AG09309 (cell line): ENCODE measurements at regions not wholly inside any gene's neighbourhood (a gene's known extent, or its start where the extent isn't known, plus 50 kb on each side); places are given as distances from the start of the nearest gene placed in this dataset.

Source experiments
- DNase-seq: peaks from one replicate; pipeline ENCODE4 v3.0.0-alpha.2; 2010; ENCODE audit warnings: low read depth
- H3K4me3 ChIP-seq: 2 replicates; pipeline ENCODE4 v1.5.1; 2011; ENCODE audit warnings: mild to moderate bottlenecking, low read depth, low read length, moderate library complexity; ENCODE audit not compliant: control insufficient read depth
- CTCF ChIP-seq: IDR thresholded peaks from 2 replicates; pipeline ENCODE4 v1.5.1; 2011; ENCODE audit warnings: mild to moderate bottlenecking, low read depth, low read length, inconsistent platforms; ENCODE audit not compliant: insufficient read depth, control insufficient read depth; ENCODE audit errors: missing control alignments

- H3K4me3 ChIP-seq: no peak overlapping the region
- no peak for DNase-seq
- no peak for TF ChIP-seq CTCF
Measured at GRCh38 chr18:75895135-75895534, 467.6 kb upstream of the SMIM21 start.

GRCh38 chr18:75884728-75885127 is 457.2 kb upstream of the SMIM21 start:
- DNase-seq: no peak
- no peak for TF ChIP-seq CTCF
- H3K4me3 ChIP-seq: no peak overlapping the region

- H3K4me3 ChIP-seq: no peak overlapping the region
- no peak for TF ChIP-seq CTCF
- no peak for DNase-seq
Measured at GRCh38 chr18:75880925-75881504, 453.5 kb upstream of the SMIM21 start.

DNA sequence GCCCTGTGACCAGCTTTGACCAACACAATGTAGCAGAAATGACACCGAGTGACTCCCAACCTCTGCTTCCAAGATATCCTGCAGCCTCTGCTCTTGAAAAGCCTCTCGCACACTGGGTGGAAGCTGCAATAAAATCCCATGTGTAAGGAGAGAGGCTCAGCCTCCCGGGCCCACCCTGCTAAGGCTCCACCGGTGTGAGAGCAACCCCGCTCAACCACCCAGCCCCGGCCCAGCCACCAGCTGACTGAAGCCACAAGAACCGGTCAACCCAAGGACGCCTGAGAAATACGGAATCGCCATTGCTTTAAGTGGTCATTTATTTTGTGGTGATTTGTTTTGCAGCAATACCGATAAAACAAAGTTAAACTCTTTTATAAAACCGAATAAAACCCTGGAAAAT is 452.8 kb upstream of the SMIM21 start:
- DNase-seq: no peak
- no peak overlapping the region for H3K4me3 ChIP-seq
- no peak for TF ChIP-seq CTCF

DNA sequence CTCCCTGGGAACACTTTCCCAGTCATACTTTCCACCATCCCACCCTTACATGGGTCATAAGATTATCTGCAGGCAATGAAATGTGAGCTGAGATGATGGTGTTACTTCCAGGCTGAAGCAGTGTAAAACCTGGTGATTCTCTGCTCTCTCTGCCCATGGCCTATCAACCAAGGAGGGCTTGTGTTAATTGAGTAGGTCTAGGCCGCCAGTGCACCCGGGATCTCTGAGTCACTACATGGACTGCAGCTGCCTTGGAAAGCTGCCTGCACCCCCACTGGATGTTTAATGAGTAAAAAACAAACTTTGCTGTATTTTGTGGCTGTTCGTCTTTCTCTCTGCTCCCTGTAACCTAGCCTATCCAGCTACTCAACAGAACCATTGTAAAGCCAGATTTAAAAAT is 451.7 kb upstream of the SMIM21 start:
- H3K4me3 ChIP-seq: no peak overlapping the region
- no peak for DNase-seq
- no peak for TF ChIP-seq CTCF

DNA sequence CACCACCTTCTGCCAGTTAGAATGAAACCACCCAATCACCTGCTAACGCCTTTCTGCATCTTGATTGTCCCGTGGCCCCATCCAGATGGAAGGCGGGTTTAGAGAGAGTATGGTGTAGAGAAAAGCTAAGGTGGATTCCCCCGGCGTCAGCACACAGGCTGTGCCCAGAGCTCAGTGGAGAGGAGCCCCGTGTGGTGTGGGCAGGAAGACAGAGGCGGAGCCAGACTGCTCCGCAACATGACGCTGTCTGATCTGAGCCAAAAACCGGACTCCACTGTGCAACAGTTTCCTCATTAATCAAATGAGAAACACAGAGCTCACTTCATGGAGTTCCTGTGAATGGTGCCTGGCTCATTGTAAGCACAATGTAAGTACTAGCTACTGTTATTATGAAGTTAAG is 448.1 kb upstream of the SMIM21 start:
- DNase-seq: no peak
- H3K4me3 ChIP-seq: no peak overlapping the region
- no peak for TF ChIP-seq CTCF
